Neural cell (in vitro differentiated cells): ENCODE measurements at regions not wholly inside any gene's neighbourhood (a gene's known extent, or its start where the extent isn't known, plus 50 kb on each side); places are given as distances from the start of the nearest gene placed in this dataset.

Experiments
- EP300 ChIP-seq: fragments of 450-650 bp; conservative IDR thresholded peaks from 2 replicates; pipeline ENCODE4 v1.6.1; 2014; ENCODE audit warnings: antibody characterized with exemption, mild to moderate bottlenecking, moderate library complexity; ENCODE audit not compliant: poor library complexity, severe bottlenecking
- EZH2 ChIP-seq: fragments of 200-600, 300-800 bp; shearing (Covaris generic), sonication (generic); IDR thresholded peaks from 2 replicates; pipeline ENCODE4 v1.6.1; 2014; ENCODE audit warnings: antibody characterized with exemption, low read length, borderline replicate concordance, mild to moderate bottlenecking; ENCODE audit not compliant: insufficient read depth, poor library complexity, severe bottlenecking
- POLR2AphosphoS5 ChIP-seq: IDR thresholded peaks from 2 replicates; pipeline ENCODE4 v1.6.1; 2012
- RAD21 ChIP-seq: fragments of 450-650 bp; conservative IDR thresholded peaks from 2 replicates; pipeline ENCODE4 v1.6.1; 2014; ENCODE audit warnings: antibody characterized with exemption, mild to moderate bottlenecking, moderate library complexity
- TAF1 ChIP-seq: IDR thresholded peaks from 2 replicates; pipeline ENCODE4 v1.6.1; 2012; ENCODE audit warnings: low read depth
- TF ChIP-seq, protein P1 (sequence below): fragments of 450-650 bp; IDR thresholded peaks from 2 replicates; pipeline ENCODE4 v1.5.1; 2014; ENCODE audit warnings: antibody characterized with exemption, mild to moderate bottlenecking, moderate library complexity; ENCODE audit not compliant: poor library complexity, severe bottlenecking
- TF ChIP-seq, protein P2 (sequence below): IDR thresholded peaks from 2 replicates; pipeline ENCODE4 v1.6.1; 2012; ENCODE audit warnings: borderline replicate concordance

DNA sequence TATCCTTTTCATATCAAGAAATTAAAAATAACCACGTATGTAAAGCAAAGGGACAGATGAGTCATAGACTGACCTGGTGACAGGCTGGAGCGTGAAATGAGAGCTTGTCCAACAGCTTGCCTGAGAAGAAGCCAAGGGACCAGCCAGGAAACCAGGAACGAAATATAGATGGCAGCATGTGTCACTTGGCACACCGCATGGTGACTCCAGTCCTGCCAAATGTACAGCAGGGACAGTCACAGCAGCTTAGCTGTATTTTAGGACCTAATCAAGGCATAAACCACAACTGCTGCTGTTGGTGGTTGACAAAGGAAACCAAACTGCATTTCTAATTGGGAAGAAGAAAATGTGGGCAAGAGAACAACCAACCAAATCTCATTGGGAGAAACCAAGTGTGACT is 755.0 kb downstream of the TFAP2A start:
- TF ChIP-seq, protein P1, sequence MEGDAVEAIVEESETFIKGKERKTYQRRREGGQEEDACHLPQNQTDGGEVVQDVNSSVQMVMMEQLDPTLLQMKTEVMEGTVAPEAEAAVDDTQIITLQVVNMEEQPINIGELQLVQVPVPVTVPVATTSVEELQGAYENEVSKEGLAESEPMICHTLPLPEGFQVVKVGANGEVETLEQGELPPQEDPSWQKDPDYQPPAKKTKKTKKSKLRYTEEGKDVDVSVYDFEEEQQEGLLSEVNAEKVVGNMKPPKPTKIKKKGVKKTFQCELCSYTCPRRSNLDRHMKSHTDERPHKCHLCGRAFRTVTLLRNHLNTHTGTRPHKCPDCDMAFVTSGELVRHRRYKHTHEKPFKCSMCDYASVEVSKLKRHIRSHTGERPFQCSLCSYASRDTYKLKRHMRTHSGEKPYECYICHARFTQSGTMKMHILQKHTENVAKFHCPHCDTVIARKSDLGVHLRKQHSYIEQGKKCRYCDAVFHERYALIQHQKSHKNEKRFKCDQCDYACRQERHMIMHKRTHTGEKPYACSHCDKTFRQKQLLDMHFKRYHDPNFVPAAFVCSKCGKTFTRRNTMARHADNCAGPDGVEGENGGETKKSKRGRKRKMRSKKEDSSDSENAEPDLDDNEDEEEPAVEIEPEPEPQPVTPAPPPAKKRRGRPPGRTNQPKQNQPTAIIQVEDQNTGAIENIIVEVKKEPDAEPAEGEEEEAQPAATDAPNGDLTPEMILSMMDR, result no peak
- TF ChIP-seq EP300, result no peak
- no peak for TF ChIP-seq POLR2AphosphoS5
- TF ChIP-seq EZH2, result no peak
- TF ChIP-seq TAF1, result no peak
- TF ChIP-seq, protein P2, sequence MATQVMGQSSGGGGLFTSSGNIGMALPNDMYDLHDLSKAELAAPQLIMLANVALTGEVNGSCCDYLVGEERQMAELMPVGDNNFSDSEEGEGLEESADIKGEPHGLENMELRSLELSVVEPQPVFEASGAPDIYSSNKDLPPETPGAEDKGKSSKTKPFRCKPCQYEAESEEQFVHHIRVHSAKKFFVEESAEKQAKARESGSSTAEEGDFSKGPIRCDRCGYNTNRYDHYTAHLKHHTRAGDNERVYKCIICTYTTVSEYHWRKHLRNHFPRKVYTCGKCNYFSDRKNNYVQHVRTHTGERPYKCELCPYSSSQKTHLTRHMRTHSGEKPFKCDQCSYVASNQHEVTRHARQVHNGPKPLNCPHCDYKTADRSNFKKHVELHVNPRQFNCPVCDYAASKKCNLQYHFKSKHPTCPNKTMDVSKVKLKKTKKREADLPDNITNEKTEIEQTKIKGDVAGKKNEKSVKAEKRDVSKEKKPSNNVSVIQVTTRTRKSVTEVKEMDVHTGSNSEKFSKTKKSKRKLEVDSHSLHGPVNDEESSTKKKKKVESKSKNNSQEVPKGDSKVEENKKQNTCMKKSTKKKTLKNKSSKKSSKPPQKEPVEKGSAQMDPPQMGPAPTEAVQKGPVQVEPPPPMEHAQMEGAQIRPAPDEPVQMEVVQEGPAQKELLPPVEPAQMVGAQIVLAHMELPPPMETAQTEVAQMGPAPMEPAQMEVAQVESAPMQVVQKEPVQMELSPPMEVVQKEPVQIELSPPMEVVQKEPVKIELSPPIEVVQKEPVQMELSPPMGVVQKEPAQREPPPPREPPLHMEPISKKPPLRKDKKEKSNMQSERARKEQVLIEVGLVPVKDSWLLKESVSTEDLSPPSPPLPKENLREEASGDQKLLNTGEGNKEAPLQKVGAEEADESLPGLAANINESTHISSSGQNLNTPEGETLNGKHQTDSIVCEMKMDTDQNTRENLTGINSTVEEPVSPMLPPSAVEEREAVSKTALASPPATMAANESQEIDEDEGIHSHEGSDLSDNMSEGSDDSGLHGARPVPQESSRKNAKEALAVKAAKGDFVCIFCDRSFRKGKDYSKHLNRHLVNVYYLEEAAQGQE, result no peak
- TF ChIP-seq RAD21, result no peak
